GM21423 (cell line): ENCODE measurements at regions not wholly inside any gene's neighbourhood (a gene's known extent, or its start where the extent isn't known, plus 50 kb on each side); places are given as distances from the start of the nearest gene placed in this dataset.
"Not testable (repeated sequence)": the region's sequence is repeated elsewhere in the genome, so short reads cannot be mapped to it uniquely, and the experiment has no call there.

Experiments used
- ATAC-seq: cut with Tn5 transposase; IDR thresholded peaks from one replicate; pipeline ENCODE4 v1.9.1; 2021; ENCODE audit warnings: mild to moderate bottlenecking, moderate library complexity; ENCODE audit not compliant: unreplicated experiment

DNA sequence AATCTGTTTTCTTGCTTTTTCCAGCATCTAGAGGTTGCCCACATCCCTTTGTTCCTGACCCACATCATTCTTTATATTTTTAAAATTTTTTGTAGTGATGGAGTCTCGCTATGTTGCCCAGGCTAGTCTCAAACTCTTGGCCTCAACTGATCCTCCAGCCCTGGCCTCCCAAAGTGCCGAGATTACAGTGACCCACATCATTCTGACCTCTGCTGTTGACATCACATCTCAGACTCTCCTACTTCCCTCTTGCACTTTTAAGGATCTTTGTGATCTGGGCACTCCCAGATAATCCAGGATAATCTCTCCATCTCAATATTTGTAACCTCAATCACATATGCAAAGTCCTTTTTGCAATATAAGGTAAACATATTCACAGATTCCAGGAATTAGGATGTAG is 266.6 kb downstream of the MEX3B start:
- no peak for ATAC-seq

GRCh38 chr15:81777546-81777945 is 268.3 kb downstream of the MEX3B start:
- ATAC-seq: no peak

- ATAC-seq: no peak
Observed at GRCh38 chr15:81776976-81777375, 268.8 kb downstream of the MEX3B start.

- ATAC-seq: not testable (repeated sequence)
Observed at GRCh38 chr15:81775779-81776178, 270.0 kb downstream of the MEX3B start.

DNA sequence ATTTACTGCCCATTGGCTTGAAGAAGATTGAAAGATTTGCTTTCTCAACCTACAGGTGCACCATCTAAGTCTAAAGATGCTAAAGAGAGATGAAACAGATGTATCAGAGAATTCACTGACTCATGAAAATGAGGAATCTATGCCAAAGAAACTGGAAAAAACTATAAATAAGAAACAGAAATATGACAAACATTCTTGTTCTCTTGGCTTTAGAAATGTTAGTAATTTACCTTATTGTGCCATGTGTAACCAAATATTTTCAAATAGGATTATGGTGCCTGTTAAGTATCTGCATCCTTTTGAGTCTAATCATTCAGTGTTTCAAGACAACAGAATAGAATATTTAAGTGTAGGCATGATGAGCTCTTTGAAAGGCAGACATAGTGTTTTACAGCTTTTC is 271.5 kb downstream of the MEX3B start:
- ATAC-seq: no peak

DNA sequence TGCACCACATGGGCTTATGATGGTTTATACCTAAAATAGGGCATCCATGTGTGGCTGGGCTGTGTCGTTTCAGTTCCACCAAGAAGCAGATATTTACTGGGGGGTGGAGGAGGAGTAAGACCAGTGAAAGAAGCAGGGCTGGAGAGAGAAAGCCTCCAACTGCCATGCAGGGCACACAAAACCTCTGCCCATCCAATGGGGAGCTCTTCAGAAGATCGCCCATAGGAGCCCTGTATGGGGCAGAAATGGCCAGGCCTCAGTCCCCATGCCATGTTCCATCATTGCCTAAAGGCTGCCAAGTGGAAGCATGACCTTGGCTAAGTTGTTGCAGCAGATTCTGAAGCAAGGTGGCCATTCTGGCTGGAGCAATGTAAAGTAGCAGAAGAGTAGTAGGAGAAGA is 277.0 kb downstream of the MEX3B start:
- no peak for ATAC-seq

GRCh38 chr15:81766829-81767475 is 278.9 kb downstream of the MEX3B start:
- ATAC-seq: no peak

DNA sequence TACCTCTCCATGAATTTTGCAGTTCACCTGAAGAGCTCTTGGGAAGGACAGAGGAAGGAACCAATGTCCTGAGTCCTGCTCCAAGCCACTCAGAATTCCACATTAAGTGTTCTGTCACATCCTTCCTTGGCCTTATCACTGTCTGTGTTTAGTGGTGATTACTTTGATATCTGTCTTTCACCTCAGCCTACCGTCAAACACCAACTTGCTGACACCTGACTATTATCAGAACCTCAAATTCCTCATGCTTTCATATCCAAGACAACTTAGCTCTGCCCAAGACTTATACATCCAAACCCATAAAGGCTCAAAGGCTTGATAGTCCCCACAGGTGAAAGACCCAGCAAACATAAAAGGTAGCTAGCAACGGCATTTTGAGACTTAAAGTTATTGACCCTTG is 280.0 kb downstream of the MEX3B start:
- no peak for ATAC-seq

- ATAC-seq: no peak
Observed at GRCh38 chr15:81763304-81763703, 282.5 kb downstream of the MEX3B start.

DNA sequence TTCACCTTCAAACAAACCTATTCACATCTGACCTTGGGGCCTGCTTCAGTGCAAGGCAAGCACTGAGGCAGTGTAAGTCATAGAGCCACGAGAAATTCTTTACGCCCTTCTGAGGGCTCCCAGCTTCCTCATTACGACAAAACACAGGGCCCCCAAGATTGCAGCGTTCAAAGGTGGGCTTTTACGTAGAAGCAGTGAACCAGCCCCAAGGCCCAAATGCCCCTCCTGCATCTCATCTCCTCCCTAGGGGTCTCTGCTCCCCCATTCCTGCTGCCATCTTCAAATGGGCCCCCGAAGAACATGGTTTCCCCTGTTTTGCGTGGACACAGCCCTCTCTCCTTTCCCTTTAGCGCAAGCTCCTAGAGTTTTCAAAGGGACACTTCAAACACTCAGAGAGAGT is 285.1 kb downstream of the MEX3B start:
- no peak for ATAC-seq

DNA sequence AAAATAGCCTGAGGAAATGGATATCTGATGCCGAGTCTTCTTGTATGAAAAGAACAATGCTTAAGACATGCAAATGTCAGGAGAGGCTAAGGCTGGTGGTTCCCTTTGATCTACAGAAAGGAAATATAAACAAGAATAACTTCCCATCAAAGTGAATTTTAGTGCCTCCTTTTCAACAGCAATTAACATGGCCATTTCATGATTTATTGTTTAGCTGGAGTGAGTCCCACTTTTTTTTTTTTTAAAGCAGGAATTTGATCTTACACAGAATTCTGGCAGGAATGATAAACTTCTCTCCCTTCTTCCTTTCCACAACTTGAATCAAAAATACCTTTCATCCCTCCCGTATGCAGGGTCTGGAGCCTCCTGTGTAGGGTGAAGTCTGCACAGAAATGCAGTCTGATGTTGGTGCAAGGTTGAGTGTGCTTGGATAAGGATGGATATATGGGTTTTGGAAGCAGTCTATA is 287.0 kb downstream of the MEX3B start:
- ATAC-seq: no peak

GRCh38 chr15:81755626-81756025 is 290.2 kb downstream of the MEX3B start:
- ATAC-seq: no peak

DNA sequence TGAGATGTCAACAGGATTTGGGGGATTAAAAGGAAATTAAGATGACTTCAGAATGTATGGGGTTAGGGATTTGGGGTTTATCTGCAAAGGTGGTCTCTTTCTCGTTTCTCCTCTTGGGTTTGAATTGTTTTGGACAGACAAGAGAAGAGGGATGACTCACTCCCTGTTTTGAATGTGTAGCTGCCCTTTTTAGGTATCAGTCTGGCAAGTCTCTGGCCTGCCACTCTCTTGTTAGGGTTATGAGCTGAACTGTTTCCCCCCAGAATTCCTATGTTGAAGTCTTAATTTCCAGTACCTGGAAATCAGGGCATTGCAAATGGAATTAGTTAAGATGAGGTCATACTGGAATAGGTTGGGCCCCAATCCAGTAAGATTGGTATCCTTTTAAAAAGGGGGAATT is 291.7 kb downstream of the MEX3B start:
- ATAC-seq: no peak

DNA sequence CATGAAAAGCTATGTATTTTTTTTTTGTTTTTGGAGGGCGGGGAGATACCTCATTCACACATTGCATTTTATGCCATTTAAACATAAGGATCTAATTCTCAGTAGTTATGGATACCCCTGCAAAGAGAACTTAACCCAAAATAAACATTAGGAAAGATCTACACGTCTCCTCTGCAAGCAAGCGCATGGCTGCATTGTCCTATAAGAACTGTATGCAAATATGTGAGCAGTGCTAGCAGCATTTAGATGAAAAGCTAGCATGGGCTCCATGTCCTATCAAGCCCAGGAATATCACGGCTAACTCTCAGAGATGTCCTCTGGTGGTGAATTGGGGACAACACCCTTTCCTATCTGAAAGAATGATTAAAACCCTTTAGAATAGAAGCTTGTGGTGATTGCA is 292.8 kb downstream of the MEX3B start:
- ATAC-seq: no peak

DNA sequence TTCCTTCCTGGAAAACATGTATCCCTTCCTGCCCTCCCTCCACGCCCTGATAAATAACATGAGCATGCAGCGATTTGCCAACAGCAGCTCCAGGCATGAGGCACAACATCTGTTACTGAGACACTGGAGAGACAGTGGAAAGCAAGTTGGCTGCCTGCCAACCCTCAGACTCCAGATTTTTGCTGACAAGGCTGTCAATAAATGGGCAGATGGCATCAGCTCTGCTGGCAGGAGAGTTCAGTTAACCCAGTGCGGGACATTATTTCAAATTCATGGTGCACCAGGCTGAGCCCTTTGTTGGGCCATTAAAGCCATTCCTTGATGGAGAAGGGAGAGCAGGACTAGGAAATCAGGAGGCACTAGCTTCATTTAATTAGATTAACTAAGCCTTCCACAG is 293.3 kb downstream of the MEX3B start:
- ATAC-seq: no peak

DNA sequence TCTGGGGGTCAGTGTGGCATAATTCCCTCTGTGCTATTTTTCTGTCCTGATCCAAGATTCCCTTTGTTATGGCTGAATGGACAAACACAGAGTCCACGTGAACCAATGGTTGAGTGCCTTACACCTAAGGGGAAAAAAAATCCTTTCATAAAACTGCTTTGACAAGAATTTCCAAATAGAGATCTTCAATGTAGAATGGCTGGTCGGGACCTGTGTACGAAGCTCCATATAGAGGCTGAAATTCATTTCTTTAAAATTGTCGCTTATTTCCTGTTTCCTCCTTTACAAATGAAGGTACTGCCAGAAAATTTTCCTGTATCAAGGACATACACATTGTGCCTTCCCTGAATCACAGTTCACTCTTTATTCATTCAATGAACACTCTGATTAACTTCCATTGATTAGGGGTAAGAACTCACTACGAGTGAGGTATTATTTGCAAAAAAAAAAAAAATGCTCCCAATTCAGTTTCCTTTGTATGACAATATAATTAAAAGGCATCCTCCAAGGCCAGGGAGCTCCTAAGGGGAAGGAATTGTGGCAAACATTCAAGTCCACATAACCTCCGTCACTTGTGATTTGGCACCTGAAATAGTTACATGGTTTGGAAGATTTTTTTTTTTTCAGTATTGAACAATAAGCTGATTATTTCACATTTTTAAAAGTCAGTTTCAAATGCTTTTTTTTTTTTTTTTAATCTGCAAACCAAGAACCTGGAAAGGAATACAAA is 293.8 kb downstream of the MEX3B start:
- no peak for ATAC-seq

DNA sequence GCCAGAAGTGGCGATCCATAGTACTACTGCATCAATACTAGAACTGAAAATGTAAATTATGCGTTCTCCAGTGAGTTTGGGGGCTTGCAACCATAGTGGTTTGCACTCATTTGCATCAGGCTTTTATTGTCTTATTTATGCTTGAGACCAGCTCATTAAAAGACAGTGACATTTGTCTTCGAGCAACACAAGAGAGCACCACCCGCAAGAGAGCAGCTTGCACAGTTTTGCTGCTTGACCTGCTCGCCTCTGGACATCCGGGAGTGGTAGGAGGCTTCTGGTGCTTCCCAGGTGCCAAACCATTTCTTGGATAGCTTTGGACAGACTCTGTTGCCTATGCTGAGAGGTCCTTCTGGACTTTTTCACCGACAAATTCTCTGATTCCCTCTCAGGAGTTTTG is 294.6 kb downstream of the MEX3B start:
- no peak for ATAC-seq

DNA sequence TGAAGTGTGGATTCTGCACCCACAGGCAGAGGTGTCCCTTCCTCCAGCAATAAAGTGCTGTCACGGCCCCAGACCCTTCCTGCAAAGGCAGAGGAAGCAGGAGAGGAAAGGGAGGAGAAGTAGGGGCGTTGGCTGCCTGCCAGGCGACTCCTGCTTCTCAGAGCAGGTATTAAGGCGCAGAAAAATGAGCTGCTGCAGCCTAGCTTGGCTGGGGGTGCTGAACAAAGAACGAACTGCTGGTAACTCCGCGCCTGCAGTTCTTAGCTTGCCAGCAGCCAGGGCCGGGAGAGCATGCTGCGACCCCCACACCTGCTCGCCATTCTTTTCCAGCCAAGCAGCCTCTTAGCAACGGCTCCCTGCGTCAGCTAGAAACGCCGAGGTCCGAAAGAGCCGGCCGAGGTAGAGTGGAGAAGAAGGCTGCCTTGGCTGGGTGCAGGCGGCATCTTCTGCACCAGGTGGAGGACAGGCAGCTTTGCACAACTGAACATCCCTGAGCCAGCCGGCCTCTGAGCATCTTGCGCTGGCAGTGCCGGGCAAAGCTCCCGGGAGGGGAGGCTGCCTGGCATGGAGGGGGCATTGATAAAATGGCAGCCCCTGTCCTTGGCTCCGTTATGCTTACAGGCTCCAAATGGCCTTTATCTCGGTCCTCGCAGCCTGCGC is 296.0 kb downstream of the MEX3B start:
- ATAC-seq: no peak

DNA sequence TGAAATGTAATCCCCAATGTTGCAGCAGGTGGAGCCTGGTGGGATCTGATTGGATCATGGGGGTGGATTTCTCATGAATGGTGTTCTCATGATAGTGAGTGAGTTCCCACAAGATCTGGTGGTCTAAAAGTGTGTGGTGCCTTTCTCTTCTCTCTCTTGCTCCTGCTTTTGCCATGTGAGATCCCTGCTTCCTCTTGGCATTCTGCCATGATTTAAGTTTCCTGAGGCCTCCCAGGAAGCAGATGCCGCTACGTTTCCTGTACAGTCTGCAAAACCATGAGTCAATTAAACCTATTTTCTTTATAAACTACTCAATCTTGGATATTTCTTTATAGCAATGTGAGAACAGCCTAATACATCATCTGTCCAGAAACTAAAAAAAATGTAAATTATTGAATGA is 298.3 kb downstream of the MEX3B start:
- ATAC-seq: no peak

- ATAC-seq: no peak
Observed at GRCh38 chr15:81747026-81747425, 298.8 kb downstream of the MEX3B start.

GRCh38 chr15:81744364-81744763 is 301.5 kb downstream of the MEX3B start:
- ATAC-seq: no peak

DNA sequence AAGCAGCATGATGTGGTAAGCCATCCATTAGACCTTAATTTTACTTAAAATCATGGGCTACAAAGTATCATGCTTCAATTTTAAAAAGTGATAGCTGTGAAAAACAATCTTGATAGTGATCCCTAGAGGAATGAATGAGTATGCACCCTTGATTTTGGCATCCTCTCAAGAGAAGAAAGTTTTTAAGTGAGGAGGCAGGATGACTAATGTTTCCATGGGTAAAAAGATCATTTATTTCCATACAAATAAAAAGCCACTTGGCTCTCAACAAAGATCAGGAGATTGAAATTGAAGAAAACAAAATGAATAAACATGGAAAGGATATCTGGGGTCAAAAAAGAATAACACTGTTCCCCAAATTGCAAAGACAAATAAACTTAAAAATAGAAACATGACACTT is 305.4 kb downstream of the MEX3B start:
- no peak for ATAC-seq
